ENCODE measurements at regions not wholly inside any gene's neighbourhood (a gene's known extent, or its start where the extent isn't known, plus 50 kb on each side); places are given as distances from the start of the nearest gene placed in this dataset.

- Histone ChIP-seq H3K27ac (ENCODE audit: low read depth, low read length) (no peak overlapping the region), H3K4me3 (ENCODE audit: low read length in 3 of 3) (no peak overlapping the region)
Measured at GRCh38 chr7:25314094-25314730, 85.9 kb upstream of the NPVF start.

DNA sequence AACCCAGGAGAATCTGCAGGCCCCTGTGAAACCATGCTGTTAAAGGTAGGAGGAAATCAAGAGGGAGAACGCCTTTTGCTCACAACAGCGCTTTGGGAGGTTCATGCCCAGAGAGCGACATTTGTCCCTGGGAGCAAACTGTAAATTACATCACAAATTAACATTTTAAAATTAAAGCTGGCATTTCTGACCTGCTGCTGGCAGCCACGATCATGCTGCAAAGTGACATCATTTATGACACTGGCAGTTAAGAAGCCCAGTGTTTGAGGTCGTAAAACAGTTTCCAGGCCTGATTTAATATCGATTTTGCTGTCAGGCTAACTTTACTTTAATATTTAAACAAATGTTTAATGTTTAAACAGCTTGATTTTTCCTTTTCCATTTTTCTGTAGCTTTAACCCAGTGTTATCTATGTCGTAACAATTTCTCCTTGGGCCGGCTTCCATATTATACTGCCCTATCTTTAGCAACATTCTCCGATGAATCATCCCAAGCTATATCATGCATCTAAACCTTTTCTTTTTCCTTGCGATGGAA is 86.5 kb upstream of the NPVF start:
- Histone ChIP-seq H3K4me3 (ENCODE audit: low read length in 3 of 3) (no peak overlapping the region), H3K9me3 (ENCODE audit: control insufficient read depth in 3 of 3, low read length in 3 of 3) (no peaks in the 10 kb centered on the region)

More at GRCh38 chr7:25314094-25314730, 85.9 kb upstream of the NPVF start:
- H3K9me3 ChIP-seq (ENCODE audit: control insufficient read depth in 3 of 3, low read length in 3 of 3) = no peaks in the 10 kb centered on the region
- no peaks in the 10 kb centered on the region for H3K4me1 ChIP-seq (ENCODE audit: control insufficient read depth in 3 of 3, insufficient read depth in 3 of 3, low read length in 3 of 3)
- no peaks in the 10 kb centered on the region for H3K27me3 ChIP-seq (ENCODE audit: control insufficient read depth in 3 of 3, insufficient read depth in 3 of 3, low read length in 3 of 3)
- H3K36me3 ChIP-seq (ENCODE audit: control insufficient read depth in 3 of 3, insufficient read depth in 3 of 3, low read length in 3 of 3) = no peaks in the 10 kb centered on the region
- H3K9ac ChIP-seq (ENCODE audit: low read depth in 1 of 3, low read length in 3 of 3) = no peak overlapping the region

GRCh38 chr7:25316366-25316765 is 88.1 kb upstream of the NPVF start:
- Histone ChIP-seq H3K4me3 (ENCODE audit: low read length in 3 of 3) (no peak overlapping the region), H3K4me1 (ENCODE audit: control insufficient read depth in 3 of 3, insufficient read depth in 3 of 3, low read length in 3 of 3) (no peaks in the 10 kb centered on the region), H3K9me3 (ENCODE audit: control insufficient read depth in 3 of 3, low read length in 3 of 3) (no peaks in the 10 kb centered on the region), H3K9ac (ENCODE audit: low read depth in 1 of 3, low read length in 3 of 3) (no peak overlapping the region), H3K27ac (ENCODE audit: low read depth, low read length) (no peak overlapping the region), H3K36me3 (ENCODE audit: control insufficient read depth in 3 of 3, insufficient read depth in 3 of 3, low read length in 3 of 3) (no peaks in the 10 kb centered on the region), H3K27me3 (ENCODE audit: control insufficient read depth in 3 of 3, insufficient read depth in 3 of 3, low read length in 3 of 3) (no peaks in the 10 kb centered on the region)

More for the DNA sequence above, 86.5 kb upstream of the NPVF start:
- Histone ChIP-seq H3K36me3 (ENCODE audit: control insufficient read depth in 3 of 3, insufficient read depth in 3 of 3, low read length in 3 of 3) (no peaks in the 10 kb centered on the region), H3K27ac (ENCODE audit: low read depth, low read length) (no peak overlapping the region), H3K27me3 (ENCODE audit: control insufficient read depth in 3 of 3, insufficient read depth in 3 of 3, low read length in 3 of 3) (no peaks in the 10 kb centered on the region), H3K9ac (ENCODE audit: low read depth in 1 of 3, low read length in 3 of 3) (no peak overlapping the region), H3K4me1 (ENCODE audit: control insufficient read depth in 3 of 3, insufficient read depth in 3 of 3, low read length in 3 of 3) (no peaks in the 10 kb centered on the region)

- H3K9ac ChIP-seq (ENCODE audit: low read depth in 1 of 3, low read length in 3 of 3) = no peak overlapping the region
- H3K36me3 ChIP-seq (ENCODE audit: control insufficient read depth in 3 of 3, insufficient read depth in 3 of 3, low read length in 3 of 3) = no peaks in the 10 kb centered on the region
- no peak overlapping the region for H3K27ac ChIP-seq (ENCODE audit: low read depth, low read length)
- no peaks in the 10 kb centered on the region for H3K9me3 ChIP-seq (ENCODE audit: control insufficient read depth in 3 of 3, low read length in 3 of 3)
- no peak overlapping the region for H3K4me3 ChIP-seq (ENCODE audit: low read length in 3 of 3)
- H3K4me1 ChIP-seq (ENCODE audit: control insufficient read depth in 3 of 3, insufficient read depth in 3 of 3, low read length in 3 of 3) = no peaks in the 10 kb centered on the region
- H3K27me3 ChIP-seq (ENCODE audit: control insufficient read depth in 3 of 3, insufficient read depth in 3 of 3, low read length in 3 of 3) = peaks cover 0 to 2% (median 0%) of the 10 kb centered on the region in 3 donors
Measured at GRCh38 chr7:25318047-25318446, 89.8 kb upstream of the NPVF start.

- Histone ChIP-seq H3K9me3 (ENCODE audit: control insufficient read depth in 3 of 3, low read length in 3 of 3) (no peaks in the 10 kb centered on the region), H3K4me3 (ENCODE audit: low read length in 3 of 3) (no peak overlapping the region), H3K9ac (ENCODE audit: low read depth in 1 of 3, low read length in 3 of 3) (no peak overlapping the region), H3K27ac (ENCODE audit: low read depth, low read length) (no peak overlapping the region), H3K27me3 (ENCODE audit: control insufficient read depth in 3 of 3, insufficient read depth in 3 of 3, low read length in 3 of 3) (peaks cover 0 to 5% (median 0%) of the 10 kb centered on the region in 3 donors), H3K4me1 (ENCODE audit: control insufficient read depth in 3 of 3, insufficient read depth in 3 of 3, low read length in 3 of 3) (no peaks in the 10 kb centered on the region), H3K36me3 (ENCODE audit: control insufficient read depth in 3 of 3, insufficient read depth in 3 of 3, low read length in 3 of 3) (no peaks in the 10 kb centered on the region)
Measured at GRCh38 chr7:25319707-25320106, 91.4 kb upstream of the NPVF start.

- no peak overlapping the region for H3K9ac ChIP-seq (ENCODE audit: low read depth in 1 of 3, low read length in 3 of 3)
- peaks cover 0 to 5% (median 0%) of the 10 kb centered on the region in 3 donors for H3K27me3 ChIP-seq (ENCODE audit: control insufficient read depth in 3 of 3, insufficient read depth in 3 of 3, low read length in 3 of 3)
- no peaks in the 10 kb centered on the region for H3K9me3 ChIP-seq (ENCODE audit: control insufficient read depth in 3 of 3, low read length in 3 of 3)
- no peak overlapping the region for H3K27ac ChIP-seq (ENCODE audit: low read depth, low read length)
- no peaks in the 10 kb centered on the region for H3K36me3 ChIP-seq (ENCODE audit: control insufficient read depth in 3 of 3, insufficient read depth in 3 of 3, low read length in 3 of 3)
- H3K4me1 ChIP-seq (ENCODE audit: control insufficient read depth in 3 of 3, insufficient read depth in 3 of 3, low read length in 3 of 3) = no peaks in the 10 kb centered on the region
- no peak overlapping the region for H3K4me3 ChIP-seq (ENCODE audit: low read length in 3 of 3)
Measured at GRCh38 chr7:25320791-25321190, 92.5 kb upstream of the NPVF start.

- H3K4me1 ChIP-seq (ENCODE audit: control insufficient read depth in 3 of 3, insufficient read depth in 3 of 3, low read length in 3 of 3) = no peaks in the 10 kb centered on the region
- H3K9ac ChIP-seq (ENCODE audit: low read depth in 1 of 3, low read length in 3 of 3) = no peak overlapping the region
- H3K27ac ChIP-seq (ENCODE audit: low read depth, low read length) = no peak overlapping the region
- H3K9me3 ChIP-seq (ENCODE audit: control insufficient read depth in 3 of 3, low read length in 3 of 3) = no peaks in the 10 kb centered on the region
- no peaks in the 10 kb centered on the region for H3K36me3 ChIP-seq (ENCODE audit: control insufficient read depth in 3 of 3, insufficient read depth in 3 of 3, low read length in 3 of 3)
- H3K27me3 ChIP-seq (ENCODE audit: control insufficient read depth in 3 of 3, insufficient read depth in 3 of 3, low read length in 3 of 3) = peaks cover 0 to 5% (median 0%) of the 10 kb centered on the region in 3 donors
- no peak overlapping the region for H3K4me3 ChIP-seq (ENCODE audit: low read length in 3 of 3)
Measured at GRCh38 chr7:25321424-25321823, 93.1 kb upstream of the NPVF start.

DNA sequence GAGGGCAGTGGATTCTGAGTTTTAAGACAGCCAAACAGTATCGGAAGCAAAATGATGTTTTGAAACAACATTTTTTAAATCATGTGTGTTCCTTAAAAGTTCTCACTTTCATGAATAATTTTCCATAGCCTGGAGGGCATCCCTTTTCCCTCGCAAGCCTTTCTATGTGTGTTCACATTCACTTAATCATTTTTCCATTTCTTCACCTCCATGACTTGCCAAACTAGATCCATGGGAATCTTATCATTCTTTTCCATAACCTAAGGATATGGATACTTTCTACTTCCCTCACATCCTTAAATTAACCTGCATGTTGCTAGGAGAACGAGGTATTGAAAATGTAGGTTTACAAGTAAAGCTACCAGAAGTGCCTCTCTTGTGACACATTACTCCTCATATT is 94.2 kb upstream of the NPVF start:
- H3K9me3 ChIP-seq (ENCODE audit: control insufficient read depth in 3 of 3, low read length in 3 of 3) = no peaks in the 10 kb centered on the region
- H3K4me3 ChIP-seq (ENCODE audit: low read length in 3 of 3) = no peak overlapping the region
- no peak overlapping the region for H3K27ac ChIP-seq (ENCODE audit: low read depth, low read length)
- H3K9ac ChIP-seq (ENCODE audit: low read depth in 1 of 3, low read length in 3 of 3) = no peak overlapping the region
- H3K27me3 ChIP-seq (ENCODE audit: control insufficient read depth in 3 of 3, insufficient read depth in 3 of 3, low read length in 3 of 3) = peaks cover 0 to 5% (median 0%) of the 10 kb centered on the region in 3 donors
- H3K4me1 ChIP-seq (ENCODE audit: control insufficient read depth in 3 of 3, insufficient read depth in 3 of 3, low read length in 3 of 3) = no peaks in the 10 kb centered on the region
- H3K36me3 ChIP-seq (ENCODE audit: control insufficient read depth in 3 of 3, insufficient read depth in 3 of 3, low read length in 3 of 3) = no peaks in the 10 kb centered on the region

- Histone ChIP-seq H3K36me3 (ENCODE audit: control insufficient read depth in 3 of 3, insufficient read depth in 3 of 3, low read length in 3 of 3) (no peaks in the 10 kb centered on the region), H3K9me3 (ENCODE audit: control insufficient read depth in 3 of 3, low read length in 3 of 3) (no peaks in the 10 kb centered on the region), H3K27ac (ENCODE audit: low read depth, low read length) (no peak overlapping the region), H3K9ac (ENCODE audit: low read depth in 1 of 3, low read length in 3 of 3) (no peak overlapping the region), H3K4me3 (ENCODE audit: low read length in 3 of 3) (no peak overlapping the region), H3K27me3 (ENCODE audit: control insufficient read depth in 3 of 3, insufficient read depth in 3 of 3, low read length in 3 of 3) (peaks cover 0 to 5% (median 0%) of the 10 kb centered on the region in 3 donors), H3K4me1 (ENCODE audit: control insufficient read depth in 3 of 3, insufficient read depth in 3 of 3, low read length in 3 of 3) (no peaks in the 10 kb centered on the region)
Measured at GRCh38 chr7:25325186-25325757, 97.0 kb upstream of the NPVF start.

- H3K9ac ChIP-seq (ENCODE audit: low read depth in 1 of 3, low read length in 3 of 3) = no peak overlapping the region
Measured at GRCh38 chr7:25326501-25327156, 98.3 kb upstream of the NPVF start.

More at GRCh38 chr7:25326501-25327156, 98.3 kb upstream of the NPVF start:
- H3K27ac ChIP-seq (ENCODE audit: low read depth, low read length) = no peak overlapping the region
- H3K36me3 ChIP-seq (ENCODE audit: control insufficient read depth in 3 of 3, insufficient read depth in 3 of 3, low read length in 3 of 3) = no peaks in the 10 kb centered on the region
- peaks cover 0 to 5% (median 0%) of the 10 kb centered on the region in 3 donors for H3K27me3 ChIP-seq (ENCODE audit: control insufficient read depth in 3 of 3, insufficient read depth in 3 of 3, low read length in 3 of 3)
- H3K9me3 ChIP-seq (ENCODE audit: control insufficient read depth in 3 of 3, low read length in 3 of 3) = no peaks in the 10 kb centered on the region
- no peak overlapping the region for H3K4me3 ChIP-seq (ENCODE audit: low read length in 3 of 3)
- no peaks in the 10 kb centered on the region for H3K4me1 ChIP-seq (ENCODE audit: control insufficient read depth in 3 of 3, insufficient read depth in 3 of 3, low read length in 3 of 3)
